IMR-90 (cell line): ENCODE measurements at regions not wholly inside any gene's neighbourhood (a gene's known extent, or its start where the extent isn't known, plus 50 kb on each side); places are given as distances from the start of the nearest gene placed in this dataset.

Source experiments
- ATAC-seq: fragments of 200-7000 bp; cut with Tn5 transposase; 2 replicates; pipeline ENCODE4 v1.9.1; 2020; ENCODE audit warnings: low read depth, mild to moderate bottlenecking, moderate library complexity
- BruUV-seq: library from RNA; stranded (reverse); fragments of 400-500 nt; replicated peaks from 2 replicates; lab custom pipeline; 2021; lab: Mats Ljungman, UMichigan
- CTCF ChIA-PET: fragments of 300-600 bp; formaldehyde crosslinking; extraction: SDS; loops from one replicate; lab custom pipeline; 2021; ENCODE audit warnings: antibody characterized with exemption; lab: Yijun Ruan, JAX
- POLR2A ChIA-PET: fragments of 300-600 bp; sonication (Branson Sonifier 250); formaldehyde crosslinking; loops from one replicate; lab custom pipeline; 2022; ENCODE audit warnings: antibody characterized with exemption; ENCODE audit not compliant: unreplicated experiment; lab: Charles Lee
- DNase-seq: peaks from one replicate; pipeline ENCODE4 v3.0.0; 2013
- H2AFZ ChIP-seq: replicated peaks from 2 replicates; pipeline ENCODE3; 2013; ENCODE audit warnings: low read length, mild to moderate bottlenecking; ENCODE audit not compliant: poor library complexity
- H2AK5ac ChIP-seq: 2 replicates; pipeline ENCODE4 v1.6.1; 2013; ENCODE audit warnings: low read depth, low read length, inconsistent platforms
- H2AK9ac ChIP-seq: replicated peaks from 2 replicates; pipeline ENCODE3; 2013; ENCODE audit warnings: mild to moderate bottlenecking, low read depth, low read length, moderate library complexity; ENCODE audit not compliant: poor library complexity
- H2BK120ac ChIP-seq: 2 replicates; pipeline ENCODE4 v1.6.1; 2013; ENCODE audit warnings: low read depth, low read length, inconsistent platforms
- H2BK15ac ChIP-seq: 3 replicates; pipeline ENCODE4 v1.6.1; 2013; ENCODE audit warnings: low read depth, low read length, inconsistent platforms
- H2BK20ac ChIP-seq: 2 replicates; pipeline ENCODE4 v1.6.1; 2013; ENCODE audit warnings: low read depth, mild to moderate bottlenecking, inconsistent platforms, low read length, moderate library complexity
- H2BK5ac ChIP-seq: 2 replicates; pipeline ENCODE4 v1.6.1; 2013; ENCODE audit warnings: mild to moderate bottlenecking, low read depth, low read length, inconsistent platforms; ENCODE audit not compliant: poor library complexity, severe bottlenecking
- H3K14ac ChIP-seq: replicated peaks from 2 replicates; pipeline ENCODE4 v1.6.1; 2013; ENCODE audit warnings: low read depth, low read length, inconsistent platforms
- H3K18ac ChIP-seq: 2 replicates; pipeline ENCODE4 v1.6.1; 2013; ENCODE audit warnings: low read depth, low read length, control low read depth
- H3K23ac ChIP-seq: 2 replicates; pipeline ENCODE4 v1.6.1; 2013; ENCODE audit warnings: low read depth, low read length, inconsistent platforms
- H3K27ac ChIP-seq: 2 replicates; pipeline ENCODE4 v1.5.1; 2013; ENCODE audit warnings: mild to moderate bottlenecking, control low read depth, low read length; ENCODE audit not compliant: insufficient read depth
- H3K27me3 ChIP-seq: 2 replicates; pipeline ENCODE4 v1.6.1; 2013; ENCODE audit warnings: low read length; ENCODE audit not compliant: control insufficient read depth, insufficient read depth
- H3K36me3 ChIP-seq: 2 replicates; pipeline ENCODE4 v1.6.1; 2013; ENCODE audit warnings: low read length, mixed read lengths; ENCODE audit not compliant: control insufficient read depth, insufficient read depth
- H3K4ac ChIP-seq: 2 replicates; pipeline ENCODE4 v1.6.1; 2013; ENCODE audit warnings: low read depth, low read length, inconsistent platforms
- H3K4me1 ChIP-seq: 2 replicates; pipeline ENCODE4 v1.6.1; 2013; ENCODE audit warnings: low read length, mixed read lengths; ENCODE audit not compliant: control insufficient read depth, insufficient read depth
- H3K4me2 ChIP-seq: 2 replicates; pipeline ENCODE4 v1.6.1; 2013; ENCODE audit warnings: low read depth, mild to moderate bottlenecking, control low read depth, low read length, moderate library complexity
- H3K4me3 ChIP-seq: 2 replicates; pipeline ENCODE4 v1.5.1; 2013; ENCODE audit warnings: low read depth, mild to moderate bottlenecking, control low read depth, low read length, moderate library complexity; ENCODE audit not compliant: insufficient read depth
- H3K56ac ChIP-seq: 2 replicates; pipeline ENCODE4 v1.6.1; 2013; ENCODE audit warnings: low read length, inconsistent platforms; ENCODE audit not compliant: insufficient read depth; ENCODE audit errors: extremely low read depth
- H3K79me1 ChIP-seq, 2 experiments: 2 replicates each; pipeline ENCODE4 v1.6.1; 2013; ENCODE audit warnings: low read length in 2 of 2, inconsistent platforms in 1 of 2, low read depth in 1 of 2
- H3K9ac ChIP-seq: 2 replicates; pipeline ENCODE4 v1.6.1; 2013; ENCODE audit warnings: low read depth, low read length, control low read depth
- H3K9me1 ChIP-seq: 2 replicates; pipeline ENCODE4 v1.6.1; 2013; ENCODE audit warnings: low read length, inconsistent platforms; ENCODE audit not compliant: insufficient read depth
- H3K9me3 ChIP-seq: 2 replicates; pipeline ENCODE4 v1.6.1; 2013; ENCODE audit warnings: low read length; ENCODE audit not compliant: control insufficient read depth, insufficient read depth
- H4K20me1 ChIP-seq: 2 replicates; pipeline ENCODE4 v1.6.1; 2013; ENCODE audit warnings: low read length, inconsistent platforms; ENCODE audit not compliant: insufficient read depth
- H4K5ac ChIP-seq: 2 replicates; pipeline ENCODE4 v1.6.1; 2013; ENCODE audit warnings: mild to moderate bottlenecking, low read depth, low read length, control low read depth
- H4K8ac ChIP-seq, 2 experiments: 2 replicates each; pipeline ENCODE4 v1.6.1; 2013; ENCODE audit warnings: low read depth in 2 of 2, low read length in 2 of 2, control low read depth in 1 of 2, inconsistent platforms in 1 of 2
- H4K91ac ChIP-seq: 2 replicates; pipeline ENCODE4 v1.6.1; 2013; ENCODE audit warnings: low read depth, low read length, inconsistent platforms; ENCODE audit not compliant: insufficient read depth
- WGBS, 2 experiments: methylation state at CpG; one replicate each; pipeline versions ENCODE4 v1.1.5 to v1.1.7; 2013; ENCODE audit warnings: missing lambda C conversion rate in 2 of 2; ENCODE audit not compliant: insufficient read length in 1 of 2; ENCODE audit errors: extremely low coverage in 2 of 2; 5-methylcytosine and 5-hydroxymethylcytosine counted together
- dilution Hi-C: fragments of 300-500 bp; cut with HindIII; formaldehyde crosslinking; loops from one replicate; pipeline ENCODE4 v1.14.3; 2018; ENCODE audit warnings: low sequenced_read_pairs; ENCODE audit not compliant: unreplicated experiment
- in situ Hi-C: fragments of 300-500 bp; cut with MboI; formaldehyde crosslinking; loops from 3 replicates; pipeline ENCODE4 v1.14.3; 2019; ENCODE audit warnings: low sequenced_read_pairs, inconsistent platforms, mixed read lengths
- intact Hi-C: fragments of 100-400 bp; cut with micrococcal nuclease; formaldehyde crosslinking; loops from 2 replicates; pipeline ENCODE4 v1.10.0; 2022
- TF ChIP-seq, protein P1 (sequence below): conservative IDR thresholded peaks from 2 replicates; pipeline ENCODE4 v1.5.1; 2012; ENCODE audit warnings: mild to moderate bottlenecking, low read depth, low read length, improper control_type of control experiment

DNA sequence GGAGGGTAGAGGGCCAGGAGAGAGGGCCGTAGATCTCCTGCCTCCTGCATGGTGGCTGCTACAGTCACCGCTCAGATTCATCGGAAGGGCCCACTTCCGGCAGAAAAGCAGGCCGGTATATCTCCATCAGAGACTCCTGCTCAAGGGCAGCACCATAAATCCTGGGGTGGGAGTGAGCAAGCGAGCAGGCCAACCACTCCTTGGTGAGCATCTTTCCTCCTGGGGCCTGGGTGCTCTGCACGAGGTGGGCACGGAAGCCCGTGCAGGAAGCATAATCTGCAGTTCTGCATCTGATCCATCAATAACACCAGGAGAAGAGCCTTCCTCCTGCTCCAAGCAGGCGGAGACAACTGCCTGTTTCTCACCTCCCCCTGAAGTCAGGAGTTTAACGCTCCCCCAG lies 57.4 kb upstream of the TMEM132E start:
- no peak overlapping the region for H2BK5ac ChIP-seq
- H3K4me2 ChIP-seq = no peak overlapping the region
- H3K9ac ChIP-seq = no peak overlapping the region
- in situ Hi-C loops (no loop called here), dilution Hi-C loops (no loop called here), intact Hi-C loops (no loop called here)
- H2AK9ac ChIP-seq = no peak overlapping the region
- H3K9me3 ChIP-seq = no peaks in the 10 kb centered on the region
- H2BK20ac ChIP-seq = no peak overlapping the region
- H4K8ac ChIP-seq = no peak overlapping the region
- DNase-seq (no peak), ATAC-seq (no peak)
- BruUV-seq = no TSS peak
- POLR2A ChIA-PET = no interaction called here
- H2BK120ac ChIP-seq = no peak overlapping the region
- H3K36me3 ChIP-seq = no peaks in the 10 kb centered on the region
- H3K4me1 ChIP-seq = no peaks in the 10 kb centered on the region
- H3K56ac ChIP-seq = no peak overlapping the region
- H3K14ac ChIP-seq = no peak overlapping the region
- no peak overlapping the region for H3K27ac ChIP-seq
- no peak overlapping the region for H3K4ac ChIP-seq
- no peak overlapping the region for H2AK5ac ChIP-seq
- H2AFZ ChIP-seq = no peak overlapping the region
- CTCF ChIA-PET = no interaction called here
- H3K9me1 ChIP-seq = no peaks in the 10 kb centered on the region
- H3K27me3 ChIP-seq = no peaks in the 10 kb centered on the region; the same call in 1 of the 2 replicates
- TF ChIP-seq, protein P1, sequence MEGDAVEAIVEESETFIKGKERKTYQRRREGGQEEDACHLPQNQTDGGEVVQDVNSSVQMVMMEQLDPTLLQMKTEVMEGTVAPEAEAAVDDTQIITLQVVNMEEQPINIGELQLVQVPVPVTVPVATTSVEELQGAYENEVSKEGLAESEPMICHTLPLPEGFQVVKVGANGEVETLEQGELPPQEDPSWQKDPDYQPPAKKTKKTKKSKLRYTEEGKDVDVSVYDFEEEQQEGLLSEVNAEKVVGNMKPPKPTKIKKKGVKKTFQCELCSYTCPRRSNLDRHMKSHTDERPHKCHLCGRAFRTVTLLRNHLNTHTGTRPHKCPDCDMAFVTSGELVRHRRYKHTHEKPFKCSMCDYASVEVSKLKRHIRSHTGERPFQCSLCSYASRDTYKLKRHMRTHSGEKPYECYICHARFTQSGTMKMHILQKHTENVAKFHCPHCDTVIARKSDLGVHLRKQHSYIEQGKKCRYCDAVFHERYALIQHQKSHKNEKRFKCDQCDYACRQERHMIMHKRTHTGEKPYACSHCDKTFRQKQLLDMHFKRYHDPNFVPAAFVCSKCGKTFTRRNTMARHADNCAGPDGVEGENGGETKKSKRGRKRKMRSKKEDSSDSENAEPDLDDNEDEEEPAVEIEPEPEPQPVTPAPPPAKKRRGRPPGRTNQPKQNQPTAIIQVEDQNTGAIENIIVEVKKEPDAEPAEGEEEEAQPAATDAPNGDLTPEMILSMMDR = no peak
- no peaks in the 10 kb centered on the region for H3K79me1 ChIP-seq
- no peak overlapping the region for H4K5ac ChIP-seq
- no peak overlapping the region for H3K23ac ChIP-seq
- H4K20me1 ChIP-seq = no peaks in the 10 kb centered on the region
- WGBS, 2 experiments = 48% methylated on average over 5 of the region's 11 CpGs; no CpG with 5 or more reads in 1 of the 2 experiments
- H4K91ac ChIP-seq = no peak overlapping the region
- H2BK15ac ChIP-seq = no peak overlapping the region
- H3K4me3 ChIP-seq = no peak overlapping the region
- no peak overlapping the region for H3K18ac ChIP-seq
